ENCODE measurements at regions not wholly inside any gene's neighbourhood (a gene's known extent, or its start where the extent isn't known, plus 50 kb on each side); places are given as distances from the start of the nearest gene placed in this dataset.

- POLR2A ChIA-PET, result no interaction called here
- Mint-ChIP-seq H3K4me3 (no peak overlapping the region), H3K36me3 (ENCODE audit: low read depth) (no peaks in the 10 kb centered on the region), H3K27me3 (no peaks in the 10 kb centered on the region), H3K9me3 (peaks cover 6% of the 10 kb centered on the region), H3K27ac (no peak overlapping the region), H3K4me1 (ENCODE audit: low read depth) (no peaks in the 10 kb centered on the region)
- CTCF ChIA-PET, result no interaction called here
- intact Hi-C loops (cut with micrococcal nuclease), result no loop called here
- no peak for DNase-seq
- ATAC-seq, result no peak
- no peak for TF ChIP-seq CTCF (IDR thresholded peaks at IDR 0.05)
Measured at GRCh38 chr11:30666817-30667216, 80.7 kb upstream of the MPPED2 start.

- Mint-ChIP-seq H3K9me3 (peaks cover 6% of the 10 kb centered on the region), H3K27me3 (no peaks in the 10 kb centered on the region), H3K27ac (no peak overlapping the region), H3K4me1 (ENCODE audit: low read depth) (no peaks in the 10 kb centered on the region), H3K36me3 (ENCODE audit: low read depth) (no peaks in the 10 kb centered on the region), H3K4me3 (no peak overlapping the region)
- ChIA-PET POLR2A (no interaction called here), CTCF (interaction anchor here (1.2 kb wide), 1 partner anchor 116 kb away, joined by 3 read pairs; no protein-coding TSS in a partner anchor)
- intact Hi-C loops (cut with micrococcal nuclease), result no loop called here
- TF ChIP-seq CTCF (IDR thresholded peaks at IDR 0.05), result no peak
- no peak for ATAC-seq
- no peak for DNase-seq
Measured at GRCh38 chr11:30665067-30665466, 78.9 kb upstream of the MPPED2 start.

- DNase-seq (no peak), ATAC-seq (no peak)
- CTCF ChIA-PET, result no interaction called here
- Mint-ChIP-seq H3K27me3 (no peaks in the 10 kb centered on the region), H3K4me3 (no peak overlapping the region), H3K4me1 (ENCODE audit: low read depth) (no peaks in the 10 kb centered on the region), H3K36me3 (ENCODE audit: low read depth) (no peaks in the 10 kb centered on the region), H3K27ac (no peak overlapping the region), H3K9me3 (no peaks in the 10 kb centered on the region)
- intact Hi-C loops (cut with micrococcal nuclease), result loop anchor here (5.0 kb wide), 1 partner anchor 306 kb away; no protein-coding TSS in a partner anchor
- POLR2A ChIA-PET, result no interaction called here
- TF ChIP-seq CTCF (IDR thresholded peaks at IDR 0.05), result no peak
Measured at GRCh38 chr11:30653606-30654005, 67.5 kb upstream of the MPPED2 start.

GRCh38 chr11:30652801-30653200 is 66.6 kb upstream of the MPPED2 start:
- no peak overlapping the region for H3K4me3 Mint-ChIP-seq
- H3K9me3 Mint-ChIP-seq, result no peaks in the 10 kb centered on the region
- no peaks in the 10 kb centered on the region for H3K36me3 Mint-ChIP-seq (ENCODE audit: low read depth)
- no peaks in the 10 kb centered on the region for H3K4me1 Mint-ChIP-seq (ENCODE audit: low read depth)
- no peak for ATAC-seq
- TF ChIP-seq CTCF (IDR thresholded peaks at IDR 0.05), result no peak
- intact Hi-C loops (cut with micrococcal nuclease), result loop anchor here (5.0 kb wide), 1 partner anchor 306 kb away; no protein-coding TSS in a partner anchor
- no peaks in the 10 kb centered on the region for H3K27me3 Mint-ChIP-seq
- ChIA-PET POLR2A (interaction anchor here (0.6 kb wide), 1 partner anchor 63 kb away, joined by 3 read pairs; no protein-coding TSS in a partner anchor), CTCF (no interaction called here)
- DNase-seq, result no peak
- no peak overlapping the region for H3K27ac Mint-ChIP-seq

GRCh38 chr11:30650266-30650665 is 64.1 kb upstream of the MPPED2 start:
- CTCF ChIA-PET, result no interaction called here
- POLR2A ChIA-PET, result no interaction called here
- DNase-seq (no peak), ATAC-seq (no peak)
- TF ChIP-seq CTCF (IDR thresholded peaks at IDR 0.05), result no peak
- Mint-ChIP-seq H3K9me3 (no peaks in the 10 kb centered on the region), H3K36me3 (ENCODE audit: low read depth) (no peaks in the 10 kb centered on the region), H3K4me1 (ENCODE audit: low read depth) (no peaks in the 10 kb centered on the region), H3K27ac (no peak overlapping the region), H3K27me3 (no peaks in the 10 kb centered on the region), H3K4me3 (no peak overlapping the region)
- intact Hi-C loops (cut with micrococcal nuclease), result loop anchor here (5.0 kb wide), 1 partner anchor 303 kb away; no protein-coding TSS in a partner anchor

Measured in activated CD8-positive, alpha-beta T cell treated with anti-CD3 and anti-CD28 coated beads for 36 hours (primary cell).